Hepatocyte (in vitro differentiated cells): ENCODE measurements at regions not wholly inside any gene's neighbourhood (a gene's known extent, or its start where the extent isn't known, plus 50 kb on each side); places are given as distances from the start of the nearest gene placed in this dataset.
"Not testable (repeated sequence)": the region's sequence is repeated elsewhere in the genome, so short reads cannot be mapped to it uniquely, and the experiment has no call there.

Experiments
- DNase-seq: peaks from one replicate; pipeline ENCODE4 v3.0.0-alpha.2; 2016; ENCODE audit warnings: low spot score
- H2AFZ ChIP-seq: fragments of 200-600 bp; sonication (generic); 2 replicates; pipeline ENCODE4 v1.6.0; 2016; ENCODE audit warnings: antibody characterized with exemption, mild to moderate bottlenecking
- H3K27ac ChIP-seq: fragments of 200-600 bp; sonication (generic); 2 replicates; pipeline ENCODE4 v1.5.1; 2016; ENCODE audit warnings: mild to moderate bottlenecking
- H3K27me3 ChIP-seq: fragments of 200-600 bp; sonication (generic); 2 replicates; pipeline ENCODE4 v1.6.1; 2016
- H3K36me3 ChIP-seq: fragments of 200-600 bp; sonication (generic); replicated peaks from 2 replicates; pipeline ENCODE4 v1.5.1; 2016; ENCODE audit warnings: low read depth; ENCODE audit not compliant: insufficient read depth
- H3K4me1 ChIP-seq: fragments of 200-600 bp; sonication (generic); 2 replicates; pipeline ENCODE4 v1.5.1; 2016; ENCODE audit warnings: mild to moderate bottlenecking, moderate library complexity; ENCODE audit not compliant: insufficient read depth
- H3K4me2 ChIP-seq: fragments of 200-600 bp; sonication (generic); 2 replicates; pipeline ENCODE4 v1.6.0; 2016
- H3K4me3 ChIP-seq: fragments of 200-600 bp; sonication (generic); 2 replicates; pipeline ENCODE4 v1.5.1; 2016; ENCODE audit warnings: mild to moderate bottlenecking
- H3K79me2 ChIP-seq: fragments of 200-600 bp; sonication (generic); 2 replicates; pipeline ENCODE4 v1.6.0; 2017; ENCODE audit warnings: mild to moderate bottlenecking
- H3K9me2 ChIP-seq: fragments of 200-600 bp; sonication (generic); replicated peaks from 2 replicates; pipeline ENCODE4 v1.6.0; 2017; ENCODE audit warnings: mild to moderate bottlenecking; ENCODE audit not compliant: insufficient read depth
- H3K9me3 ChIP-seq: fragments of 200-600 bp; sonication (generic); 2 replicates; pipeline ENCODE4 v1.5.1; 2016; ENCODE audit warnings: low read depth, mild to moderate bottlenecking
- H4K20me1 ChIP-seq: fragments of 200-600 bp; sonication (generic); 2 replicates; pipeline ENCODE4 v1.6.0; 2016; ENCODE audit warnings: mild to moderate bottlenecking; ENCODE audit not compliant: insufficient read depth, poor library complexity, severe bottlenecking
- CTCF ChIP-seq: fragments of 200-600 bp; sonication (generic); IDR thresholded peaks from 2 replicates; pipeline ENCODE4 v1.5.1; 2016; ENCODE audit warnings: antibody characterized with exemption, mild to moderate bottlenecking; ENCODE audit not compliant: poor library complexity
- EZH2 ChIP-seq: fragments of 200-600 bp; sonication (generic); IDR thresholded peaks from 2 replicates; pipeline ENCODE4 v1.6.1; 2016; ENCODE audit warnings: antibody characterized with exemption, mild to moderate bottlenecking, borderline replicate concordance
- EZH2phosphoT487 ChIP-seq: fragments of 200-600 bp; sonication (generic); IDR thresholded peaks from one replicate; pipeline ENCODE4 v1.6.1; 2018; ENCODE audit warnings: antibody characterized with exemption, mild to moderate bottlenecking, low read depth, moderate library complexity; ENCODE audit not compliant: unreplicated experiment, severe bottlenecking
- WGBS: methylation state at CpG from one replicate; pipeline ENCODE4 v1.1.6; 2016; ENCODE audit warnings: low lambda C conversion rate; ENCODE audit errors: missing lambda C conversion rate; 5-methylcytosine and 5-hydroxymethylcytosine counted together

- no peak overlapping the region for H3K27ac ChIP-seq
- H3K9me3 ChIP-seq, result no peaks in the 10 kb centered on the region
- peaks cover 30% of the 10 kb centered on the region for H3K27me3 ChIP-seq
- H2AFZ ChIP-seq, result peak overlapping the region; percentile 89
- no peaks in the 10 kb centered on the region for H4K20me1 ChIP-seq
- H3K9me2 ChIP-seq, result no peaks in the 10 kb centered on the region
- TF ChIP-seq CTCF (no peak), EZH2phosphoT487 (no peak), EZH2 (no peak)
- peak overlapping the region; percentile 35 for H3K4me3 ChIP-seq
- H3K4me1 ChIP-seq, result peaks cover 11% of the 10 kb centered on the region
- H3K79me2 ChIP-seq, result no peaks in the 10 kb centered on the region
- peak overlapping the region; percentile 93 for H3K4me2 ChIP-seq
- DNase-seq, result no peak
- H3K36me3 ChIP-seq, result no peaks in the 10 kb centered on the region
- 17% methylated on average over 7 of the region's 7 CpGs for WGBS
Measured at GRCh38 chr3:126287171-126287535, 70.1 kb downstream of the KLF15 start.

- no peak overlapping the region for H3K27ac ChIP-seq
- no peak for DNase-seq
- H2AFZ ChIP-seq, result no peak overlapping the region
- no peaks in the 10 kb centered on the region for H3K9me3 ChIP-seq
- H3K27me3 ChIP-seq, result peaks cover 28% of the 10 kb centered on the region
- TF ChIP-seq CTCF (no peak), EZH2 (no peak)
- no peaks in the 10 kb centered on the region for H4K20me1 ChIP-seq
- no peaks in the 10 kb centered on the region for H3K9me2 ChIP-seq
- H3K4me1 ChIP-seq, result peaks cover 11% of the 10 kb centered on the region
- H3K79me2 ChIP-seq, result no peaks in the 10 kb centered on the region
- H3K4me2 ChIP-seq, result no peak overlapping the region
- H3K36me3 ChIP-seq, result no peaks in the 10 kb centered on the region
- H3K4me3 ChIP-seq, result no peak overlapping the region
- WGBS, result 98% methylated on average over 2 of the region's 2 CpGs
Measured at GRCh38 chr3:126285369-126285768, 71.8 kb downstream of the KLF15 start.

- Histone ChIP-seq H3K36me3 (no peaks in the 10 kb centered on the region), H3K79me2 (no peaks in the 10 kb centered on the region), H3K4me3 (no peak overlapping the region), H3K27ac (no peak overlapping the region), H2AFZ (no peak overlapping the region), H3K27me3 (peaks cover 18% of the 10 kb centered on the region), H3K9me2 (no peaks in the 10 kb centered on the region), H4K20me1 (no peaks in the 10 kb centered on the region), H3K4me1 (peaks cover 11% of the 10 kb centered on the region), H3K4me2 (no peak overlapping the region), H3K9me3 (no peaks in the 10 kb centered on the region)
- WGBS, result 86% methylated on average over 9 of the region's 9 CpGs
- no peak for TF ChIP-seq EZH2
- no peak for TF ChIP-seq CTCF
- no peak for TF ChIP-seq EZH2phosphoT487
- DNase-seq, result no peak
Measured at GRCh38 chr3:126284258-126284904, 72.8 kb downstream of the KLF15 start.

- H3K79me2 ChIP-seq, H3K9me2 ChIP-seq, H2AFZ ChIP-seq, H3K4me2 ChIP-seq, H4K20me1 ChIP-seq, H3K36me3 ChIP-seq, H3K27ac ChIP-seq, DNase-seq, H3K4me3 ChIP-seq, H3K9me3 ChIP-seq: not testable (repeated sequence)
- Histone ChIP-seq H3K4me1 (peaks cover 11% of the 10 kb centered on the region), H3K27me3 (peaks cover 10% of the 10 kb centered on the region)
- 85% methylated on average over 2 of the region's 2 CpGs for WGBS
Measured at GRCh38 chr3:126283651-126284050, 73.6 kb downstream of the KLF15 start.
